Esophagus squamous epithelium (tissue), 4 donors: ENCODE measurements at regions not wholly inside any gene's neighbourhood (a gene's known extent, or its start where the extent isn't known, plus 50 kb on each side); places are given as distances from the start of the nearest gene placed in this dataset.

Experiments used
- POLR2A ChIP-seq, 4 donors: fragments of 450-650 bp; IDR thresholded peaks; one replicate each; pipeline ENCODE4 v1.6.1; 2017; ENCODE audit warnings: antibody characterized with exemption in 4 of 4, mild to moderate bottlenecking in 4 of 4, moderate library complexity in 3 of 4
- TF ChIP-seq, protein P1 (sequence below), 6 experiments: fragments of 450-650 bp in 4 of 6; fragments of 200-600 bp in 2 of 6; sonication (generic) in 2 of 6; IDR thresholded peaks; one replicate each; pipeline ENCODE4 v1.5.1; 2016 to 2019; ENCODE audit warnings: antibody characterized with exemption in 6 of 6, mild to moderate bottlenecking in 4 of 6, moderate library complexity in 4 of 6

DNA sequence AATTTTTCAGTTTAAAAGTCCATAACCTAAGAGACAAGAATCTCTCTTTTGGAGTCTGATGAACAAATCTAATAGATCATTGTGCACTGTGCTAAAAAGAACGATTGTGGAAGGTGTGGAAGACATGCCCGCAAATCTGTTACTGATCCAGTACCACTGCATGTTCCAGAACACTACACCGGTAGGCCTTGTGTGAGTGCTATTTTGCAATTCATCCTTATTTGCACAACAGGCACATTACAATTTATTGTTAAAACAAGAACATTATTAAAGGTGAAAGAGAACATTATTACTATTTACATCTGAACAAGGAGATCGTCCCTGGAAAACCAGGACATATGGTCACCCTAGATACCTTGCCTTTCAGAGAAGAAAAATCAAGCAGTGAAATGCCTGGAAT is 205.7 kb upstream of the NECTIN3 start:
- TF ChIP-seq, protein P1, sequence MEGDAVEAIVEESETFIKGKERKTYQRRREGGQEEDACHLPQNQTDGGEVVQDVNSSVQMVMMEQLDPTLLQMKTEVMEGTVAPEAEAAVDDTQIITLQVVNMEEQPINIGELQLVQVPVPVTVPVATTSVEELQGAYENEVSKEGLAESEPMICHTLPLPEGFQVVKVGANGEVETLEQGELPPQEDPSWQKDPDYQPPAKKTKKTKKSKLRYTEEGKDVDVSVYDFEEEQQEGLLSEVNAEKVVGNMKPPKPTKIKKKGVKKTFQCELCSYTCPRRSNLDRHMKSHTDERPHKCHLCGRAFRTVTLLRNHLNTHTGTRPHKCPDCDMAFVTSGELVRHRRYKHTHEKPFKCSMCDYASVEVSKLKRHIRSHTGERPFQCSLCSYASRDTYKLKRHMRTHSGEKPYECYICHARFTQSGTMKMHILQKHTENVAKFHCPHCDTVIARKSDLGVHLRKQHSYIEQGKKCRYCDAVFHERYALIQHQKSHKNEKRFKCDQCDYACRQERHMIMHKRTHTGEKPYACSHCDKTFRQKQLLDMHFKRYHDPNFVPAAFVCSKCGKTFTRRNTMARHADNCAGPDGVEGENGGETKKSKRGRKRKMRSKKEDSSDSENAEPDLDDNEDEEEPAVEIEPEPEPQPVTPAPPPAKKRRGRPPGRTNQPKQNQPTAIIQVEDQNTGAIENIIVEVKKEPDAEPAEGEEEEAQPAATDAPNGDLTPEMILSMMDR (IDR thresholded peaks at IDR 0.05), result no peak
- no peak for TF ChIP-seq POLR2A (IDR thresholded peaks at IDR 0.05)
